Neural crest cell (in vitro differentiated cells): ENCODE measurements at regions not wholly inside any gene's neighbourhood (a gene's known extent, or its start where the extent isn't known, plus 50 kb on each side); places are given as distances from the start of the nearest gene placed in this dataset.
A peak's percentile ranks its signal among the peaks of the same experiment; 100 is the strongest.

Source experiments
- DNase-seq: peaks from one replicate; pipeline ENCODE4 v3.0.0; 2021; ENCODE audit warnings: low read depth, mixed read lengths, low spot score
- H3K27ac Mint-ChIP-seq: one replicate; pipeline ENCODE4 v1.8.0; 2021; ENCODE audit warnings: mild to moderate bottlenecking, mixed read lengths; ENCODE audit not compliant: unreplicated experiment
- H3K27me3 Mint-ChIP-seq: 2 replicates; pipeline ENCODE4 v1.8.0; 2021; ENCODE audit warnings: low read depth, mild to moderate bottlenecking, mixed read lengths
- H3K36me3 Mint-ChIP-seq: 2 replicates; pipeline ENCODE4 v1.8.0; 2021; ENCODE audit warnings: low read depth, mild to moderate bottlenecking, mixed read lengths
- H3K4me1 Mint-ChIP-seq: 2 replicates; pipeline ENCODE4 v1.8.0; 2021; ENCODE audit warnings: mixed read lengths
- H3K4me3 Mint-ChIP-seq: one replicate; pipeline ENCODE4 v1.8.0; 2021; ENCODE audit warnings: mild to moderate bottlenecking, mixed read lengths
- H3K9me3 Mint-ChIP-seq: 2 replicates; pipeline ENCODE4 v1.8.0; 2021; ENCODE audit warnings: mixed read lengths
- TF ChIP-seq, protein P1 (sequence below): fragments of 200-600 bp; sonication (generic); conservative IDR thresholded peaks from 2 replicates; pipeline ENCODE4 v1.5.0; 2021; ENCODE audit warnings: antibody characterized with exemption, mild to moderate bottlenecking

DNA sequence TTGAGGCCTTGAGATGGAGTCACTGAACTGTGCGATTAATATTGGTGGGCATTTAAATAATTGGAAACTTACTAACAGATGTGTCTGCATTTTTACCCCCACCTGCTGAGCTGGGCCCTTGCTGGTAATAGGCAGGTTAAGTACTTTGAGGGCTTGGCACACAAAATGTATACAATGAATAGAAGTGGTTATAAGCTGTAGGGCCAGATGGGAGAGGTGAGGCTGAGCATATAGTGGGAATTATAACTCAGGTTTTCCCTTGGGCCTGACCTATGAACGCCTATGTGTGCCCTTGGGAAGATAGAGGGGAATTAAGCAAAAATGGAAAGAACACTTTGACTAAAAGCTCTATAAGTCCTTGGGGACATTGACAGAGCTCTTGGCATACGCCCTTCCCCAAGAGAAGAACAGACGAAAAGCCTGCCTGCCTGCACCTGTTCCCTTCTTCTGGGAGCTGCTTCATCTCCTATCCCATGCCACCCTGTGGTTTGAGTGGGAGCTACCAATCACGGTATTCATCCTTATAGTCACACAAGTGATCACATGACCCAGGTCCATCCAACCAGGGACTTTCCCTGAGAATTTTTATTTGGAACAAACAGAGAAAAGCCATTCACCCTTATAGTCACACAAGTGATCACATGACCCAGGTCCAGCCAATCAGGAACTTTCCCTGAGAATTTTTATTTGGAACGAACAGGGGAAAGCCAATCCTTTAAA lies 260.7 kb upstream of the CSF3R start:
- no peak overlapping the region for H3K27ac Mint-ChIP-seq

DNA sequence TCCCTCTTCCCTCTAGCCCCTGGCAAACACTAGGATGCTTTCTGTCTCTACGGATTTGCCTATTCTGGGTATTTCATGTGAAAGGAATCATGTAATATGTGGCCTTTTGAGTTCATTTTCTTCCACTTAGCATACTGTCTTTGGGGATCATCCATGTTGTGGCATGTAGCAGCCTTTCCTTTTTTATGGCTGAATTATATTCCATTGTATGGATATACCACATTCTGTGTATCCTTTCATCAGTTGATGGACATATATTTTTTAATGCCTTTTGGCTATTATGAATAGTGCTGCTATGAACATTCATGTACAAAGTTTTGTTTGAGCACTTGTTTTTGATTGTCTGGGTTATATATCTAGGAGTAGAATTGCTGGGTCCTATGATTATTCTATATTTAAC lies 258.4 kb upstream of the CSF3R start:
- Mint-ChIP-seq H3K27me3 (peaks cover 28% of the 10 kb centered on the region), H3K36me3 (no peaks in the 10 kb centered on the region), H3K9me3 (no peaks in the 10 kb centered on the region), H3K27ac (no peak overlapping the region), H3K4me3 (no peak overlapping the region), H3K4me1 (peaks cover 4% of the 10 kb centered on the region)
- no peak for DNase-seq
- TF ChIP-seq, protein P1, sequence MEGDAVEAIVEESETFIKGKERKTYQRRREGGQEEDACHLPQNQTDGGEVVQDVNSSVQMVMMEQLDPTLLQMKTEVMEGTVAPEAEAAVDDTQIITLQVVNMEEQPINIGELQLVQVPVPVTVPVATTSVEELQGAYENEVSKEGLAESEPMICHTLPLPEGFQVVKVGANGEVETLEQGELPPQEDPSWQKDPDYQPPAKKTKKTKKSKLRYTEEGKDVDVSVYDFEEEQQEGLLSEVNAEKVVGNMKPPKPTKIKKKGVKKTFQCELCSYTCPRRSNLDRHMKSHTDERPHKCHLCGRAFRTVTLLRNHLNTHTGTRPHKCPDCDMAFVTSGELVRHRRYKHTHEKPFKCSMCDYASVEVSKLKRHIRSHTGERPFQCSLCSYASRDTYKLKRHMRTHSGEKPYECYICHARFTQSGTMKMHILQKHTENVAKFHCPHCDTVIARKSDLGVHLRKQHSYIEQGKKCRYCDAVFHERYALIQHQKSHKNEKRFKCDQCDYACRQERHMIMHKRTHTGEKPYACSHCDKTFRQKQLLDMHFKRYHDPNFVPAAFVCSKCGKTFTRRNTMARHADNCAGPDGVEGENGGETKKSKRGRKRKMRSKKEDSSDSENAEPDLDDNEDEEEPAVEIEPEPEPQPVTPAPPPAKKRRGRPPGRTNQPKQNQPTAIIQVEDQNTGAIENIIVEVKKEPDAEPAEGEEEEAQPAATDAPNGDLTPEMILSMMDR, result no peak

More for the DNA sequence above, 260.7 kb upstream of the CSF3R start:
- Mint-ChIP-seq H3K4me1 (no peaks in the 10 kb centered on the region), H3K36me3 (no peaks in the 10 kb centered on the region), H3K27me3 (peaks cover 9% of the 10 kb centered on the region), H3K9me3 (no peaks in the 10 kb centered on the region), H3K4me3 (no peak overlapping the region)
- TF ChIP-seq, protein P1, result no peak
- no peak for DNase-seq

DNA sequence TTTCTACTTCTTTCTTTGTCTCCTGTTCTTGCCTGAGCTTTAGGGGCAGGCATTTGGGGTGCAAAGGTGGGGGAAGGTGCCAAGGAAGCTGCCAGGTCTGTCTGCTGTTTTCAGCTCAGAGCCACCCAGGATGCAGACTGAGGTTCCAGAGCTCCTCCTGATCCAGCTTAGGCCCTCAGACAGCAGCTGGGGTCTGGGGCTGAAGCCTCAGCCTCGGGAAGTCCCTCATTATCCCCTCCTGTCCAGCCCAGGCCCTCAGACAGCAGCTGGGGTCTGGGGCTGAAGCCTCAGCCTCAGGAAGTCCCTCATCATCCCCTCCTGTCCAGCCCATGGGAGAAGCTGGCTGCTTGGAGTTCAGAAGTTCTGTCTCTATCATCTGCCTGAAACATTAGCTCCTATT lies 257.7 kb upstream of the CSF3R start:
- peaks cover 4% of the 10 kb centered on the region for H3K4me1 Mint-ChIP-seq
- no peak overlapping the region for H3K27ac Mint-ChIP-seq
- DNase-seq, result no peak
- no peaks in the 10 kb centered on the region for H3K9me3 Mint-ChIP-seq
- H3K27me3 Mint-ChIP-seq, result peaks cover 28% of the 10 kb centered on the region
- no peaks in the 10 kb centered on the region for H3K36me3 Mint-ChIP-seq
- no peak overlapping the region for H3K4me3 Mint-ChIP-seq
- TF ChIP-seq, protein P1, result no peak

DNA sequence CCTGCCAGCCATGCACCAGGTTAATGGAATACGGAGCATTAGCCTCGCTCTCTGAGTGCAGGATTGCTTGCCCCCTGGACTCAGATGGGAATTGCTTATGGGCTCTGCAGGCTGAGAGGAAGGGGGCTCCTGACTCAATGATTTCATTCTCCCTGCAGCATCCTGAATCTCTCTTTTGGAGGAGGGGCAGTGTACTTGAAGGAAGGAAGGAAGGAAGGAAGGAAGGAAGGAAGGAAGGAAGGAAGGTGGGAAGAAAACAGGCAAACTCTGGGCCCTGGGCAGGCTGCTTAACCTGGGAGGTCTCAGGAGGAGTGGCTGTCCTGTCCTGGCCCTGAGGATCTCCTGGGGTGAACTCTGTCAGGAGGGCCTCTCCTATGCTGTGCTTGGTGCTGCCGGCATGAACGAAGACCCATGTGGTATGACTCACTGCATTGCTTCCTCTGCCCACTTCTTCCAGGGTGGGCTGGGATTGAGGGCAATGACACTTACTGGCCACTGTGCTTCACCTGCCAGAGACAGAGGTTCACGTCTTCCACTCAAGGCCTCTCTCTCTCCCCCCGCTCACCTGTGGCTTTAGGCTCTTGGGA lies 257.1 kb upstream of the CSF3R start:
- Mint-ChIP-seq H3K27me3 (peaks cover 28% of the 10 kb centered on the region), H3K36me3 (no peaks in the 10 kb centered on the region), H3K27ac (peak overlapping the region; percentile 36), H3K9me3 (no peaks in the 10 kb centered on the region), H3K4me1 (peaks cover 4% of the 10 kb centered on the region), H3K4me3 (no peak overlapping the region)
- TF ChIP-seq, protein P1, result no peak
- DNase-seq, result no peak

DNA sequence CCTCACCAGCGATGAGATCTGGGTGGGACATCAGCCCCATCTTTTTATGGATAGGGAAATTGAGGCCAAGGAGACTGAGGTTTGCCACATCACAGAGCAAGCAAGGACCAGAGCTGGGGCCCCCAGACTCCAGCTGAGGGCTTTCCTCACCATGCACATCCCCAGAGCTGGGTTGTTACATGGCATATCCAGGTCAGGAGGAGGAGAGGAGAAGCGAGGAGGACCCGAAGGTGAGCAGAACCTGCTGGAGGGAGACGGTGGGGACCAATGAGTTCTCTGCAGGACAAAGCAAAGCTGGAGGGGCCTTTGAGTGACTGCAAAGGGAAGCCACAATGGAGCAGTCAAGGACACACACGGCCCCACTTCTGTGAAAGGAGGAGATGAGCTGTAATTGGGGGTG lies 255.5 kb upstream of the CSF3R start:
- no peaks in the 10 kb centered on the region for H3K9me3 Mint-ChIP-seq
- DNase-seq, result no peak
- H3K4me3 Mint-ChIP-seq, result no peak overlapping the region
- peaks cover 28% of the 10 kb centered on the region for H3K27me3 Mint-ChIP-seq
- no peak overlapping the region for H3K27ac Mint-ChIP-seq
- H3K36me3 Mint-ChIP-seq, result no peaks in the 10 kb centered on the region
- TF ChIP-seq, protein P1, result no peak
- H3K4me1 Mint-ChIP-seq, result peaks cover 4% of the 10 kb centered on the region
